ENCODE measurements at regions not wholly inside any gene's neighbourhood (a gene's known extent, or its start where the extent isn't known, plus 50 kb on each side); places are given as distances from the start of the nearest gene placed in this dataset.
"Not testable (repeated sequence)": the region's sequence is repeated elsewhere in the genome, so short reads cannot be mapped to it uniquely, and the experiment has no call there.

- no peak for DNase-seq (ENCODE audit: low read depth in 2 of 2)
Observed at GRCh38 chr15:62502451-62502850, 337.4 kb upstream of the C2CD4B start.

- no peak for DNase-seq (ENCODE audit: low read depth in 2 of 2)
Observed at GRCh38 chr15:62503451-62503850, 338.4 kb upstream of the C2CD4B start.

DNA sequence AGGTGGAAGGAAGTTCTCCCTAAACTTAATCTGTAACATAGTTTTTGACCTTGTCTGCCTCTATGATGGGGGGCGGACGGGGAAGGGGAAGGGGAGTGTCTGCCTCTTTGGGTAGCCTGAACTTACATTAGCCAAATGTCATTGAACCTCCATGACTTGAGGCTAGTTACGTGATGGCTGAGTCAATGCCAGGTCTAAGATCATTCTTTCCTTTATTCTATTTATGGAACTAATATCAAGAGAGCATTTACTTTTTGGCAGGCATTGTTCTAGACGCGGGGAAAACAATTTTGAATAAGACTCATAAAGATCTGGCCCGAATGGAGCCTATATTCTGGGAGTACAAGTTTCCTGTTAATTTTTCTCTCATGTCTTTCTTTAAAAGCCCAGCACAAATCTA is 340.7 kb upstream of the C2CD4B start:
- DNase-seq (ENCODE audit: low read depth in 2 of 2): no peak

GRCh38 chr15:62506217-62506805 is 341.2 kb upstream of the C2CD4B start:
- no peak for DNase-seq (ENCODE audit: low read depth in 2 of 2)

DNA sequence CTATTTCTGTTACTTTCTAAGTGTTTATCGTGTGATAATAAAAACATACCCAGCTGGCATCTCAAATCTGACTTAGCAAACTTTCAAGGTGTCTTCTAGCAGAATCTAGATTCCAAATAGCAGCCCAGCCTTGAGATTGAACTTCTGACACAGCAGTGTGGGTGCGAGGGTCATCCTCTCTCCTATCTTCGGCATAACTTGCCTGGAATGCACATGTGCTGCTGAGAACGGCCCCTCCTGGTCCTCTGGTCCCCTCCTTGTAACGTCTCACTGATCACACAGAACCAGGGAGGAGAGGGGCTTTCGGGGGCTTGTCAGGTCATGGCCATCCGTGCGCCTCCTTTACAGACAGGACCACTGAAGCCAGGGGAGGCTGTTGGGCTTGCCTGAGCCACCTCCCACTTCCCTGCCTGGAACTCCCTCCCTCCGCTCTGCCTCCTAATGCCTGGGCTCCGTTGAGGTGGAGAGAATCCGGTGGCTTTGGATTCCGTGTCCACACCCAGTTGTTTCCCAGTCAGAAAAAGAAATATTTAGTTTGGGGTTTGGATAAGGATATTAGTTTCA is 344.4 kb upstream of the C2CD4B start:
- DNase-seq (ENCODE audit: low read depth in 2 of 2): no peak

DNA sequence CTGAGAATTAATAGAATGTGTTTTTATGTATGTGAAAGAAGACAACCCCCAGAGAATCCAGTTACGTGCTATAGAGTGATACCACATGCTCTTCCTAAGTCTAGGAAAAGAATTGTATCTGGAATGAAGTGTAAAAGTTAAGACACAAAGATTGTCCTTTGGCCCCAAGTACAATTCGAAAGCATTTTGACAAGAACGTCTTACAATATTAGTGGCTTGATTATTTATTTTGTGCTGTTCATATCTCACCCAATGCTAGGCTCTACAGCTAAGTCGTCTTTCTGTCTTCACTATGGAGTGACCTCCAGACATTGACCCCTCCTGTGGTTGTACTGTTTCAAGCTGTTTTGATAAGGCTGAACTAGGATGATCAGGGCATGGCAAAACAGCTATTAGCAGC is 345.7 kb upstream of the C2CD4B start:
- DNase-seq (ENCODE audit: low read depth in 2 of 2): no peak

GRCh38 chr15:62512904-62513303 is 347.8 kb upstream of the C2CD4B start:
- no peak for DNase-seq (ENCODE audit: low read depth in 2 of 2)

DNA sequence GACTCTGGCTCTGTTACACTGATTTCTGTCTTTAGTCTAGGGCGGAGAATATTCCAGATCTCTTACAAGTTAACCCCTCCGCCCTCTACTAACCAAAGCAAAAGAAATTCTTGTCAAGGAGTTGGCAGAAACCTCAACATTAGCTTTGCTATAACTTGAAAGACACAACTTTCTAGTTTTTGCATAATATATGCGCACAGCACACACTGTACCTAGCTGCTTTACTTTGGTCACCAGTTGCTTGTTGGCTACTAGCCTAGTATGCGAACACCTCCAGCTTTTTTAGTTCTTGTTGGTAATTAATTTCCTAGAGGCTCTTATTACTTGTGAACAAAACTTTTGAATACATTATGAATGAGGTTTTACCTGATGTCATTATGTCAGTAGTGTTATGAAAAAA is 348.8 kb upstream of the C2CD4B start:
- DNase-seq (ENCODE audit: low read depth in 2 of 2): no peak

DNA sequence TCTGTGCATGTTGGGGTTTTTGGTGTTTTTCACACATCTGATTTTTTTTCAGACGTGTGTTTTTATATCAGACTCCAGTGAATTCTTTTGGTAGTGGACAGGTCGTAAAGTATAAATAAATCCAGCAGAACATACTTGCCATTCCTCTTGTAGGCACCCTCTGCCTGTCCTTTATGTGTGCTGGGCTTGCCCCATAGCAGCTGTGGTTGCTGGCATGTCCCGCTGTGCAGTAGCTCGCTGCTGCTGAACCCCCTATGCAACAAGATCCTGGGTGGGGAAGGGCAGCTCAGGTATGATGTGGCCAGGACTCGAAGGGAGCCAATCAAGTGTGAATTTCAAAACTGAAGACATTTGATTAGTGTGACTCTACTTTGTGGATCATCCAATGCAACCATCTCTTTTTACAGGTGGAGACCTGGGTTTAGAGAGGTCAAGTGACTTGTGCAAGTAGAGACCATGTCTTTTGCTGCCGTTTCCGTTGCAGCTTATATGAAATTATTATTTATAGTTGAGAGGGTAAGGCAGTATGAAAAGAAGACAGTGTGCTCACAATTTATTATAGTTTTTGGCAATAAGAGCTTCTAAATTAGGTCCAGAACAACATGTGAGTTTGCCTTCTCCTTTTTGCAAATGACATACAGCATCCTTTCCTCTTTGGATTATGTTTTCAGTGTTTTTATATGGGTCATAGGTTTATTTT is 350.8 kb upstream of the C2CD4B start:
- no peak for DNase-seq (ENCODE audit: low read depth in 2 of 2)

DNA sequence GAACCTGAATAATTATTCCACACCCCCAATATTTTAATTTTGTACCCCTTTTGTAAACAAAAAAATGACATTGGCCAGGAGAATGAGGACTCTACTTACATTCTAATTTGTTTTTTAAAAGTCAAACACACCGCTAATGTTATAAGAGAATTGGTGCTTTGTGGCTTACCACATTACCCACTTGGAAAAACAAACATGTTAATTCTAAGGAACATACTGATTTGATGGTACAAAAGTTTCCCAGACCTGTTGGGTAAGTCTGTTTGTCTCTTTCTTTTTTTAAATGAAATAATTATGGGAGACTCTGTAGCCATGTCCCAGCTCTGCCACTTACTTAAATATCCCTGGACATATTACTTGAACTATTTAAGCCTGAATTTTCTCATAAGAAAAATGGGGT is 352.5 kb upstream of the C2CD4B start:
- no peak for DNase-seq (ENCODE audit: low read depth in 2 of 2)

DNA sequence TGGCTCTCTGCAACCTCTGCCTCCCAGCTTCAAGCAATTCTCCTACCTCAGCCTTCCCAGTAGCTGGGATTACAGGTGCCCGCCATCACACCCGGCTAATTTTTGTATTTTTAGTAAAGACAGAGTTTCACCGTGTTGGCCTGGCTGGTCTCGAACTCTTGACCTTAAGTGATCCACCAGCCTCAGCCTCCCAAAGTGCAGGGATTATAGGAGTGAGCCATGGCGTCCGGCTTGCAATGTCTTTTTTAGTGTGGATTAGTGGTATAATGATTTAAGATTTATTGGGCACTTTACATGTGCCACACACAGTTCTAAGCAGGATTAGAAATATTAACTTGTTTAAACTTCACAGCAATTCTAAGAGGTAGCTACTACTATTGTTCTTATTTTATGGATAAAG is 353.6 kb upstream of the C2CD4B start:
- not testable (repeated sequence) for DNase-seq (ENCODE audit: low read depth in 2 of 2)

GRCh38 chr15:62519900-62520299 is 354.8 kb upstream of the C2CD4B start:
- DNase-seq (ENCODE audit: low read depth in 2 of 2): no peak

DNA sequence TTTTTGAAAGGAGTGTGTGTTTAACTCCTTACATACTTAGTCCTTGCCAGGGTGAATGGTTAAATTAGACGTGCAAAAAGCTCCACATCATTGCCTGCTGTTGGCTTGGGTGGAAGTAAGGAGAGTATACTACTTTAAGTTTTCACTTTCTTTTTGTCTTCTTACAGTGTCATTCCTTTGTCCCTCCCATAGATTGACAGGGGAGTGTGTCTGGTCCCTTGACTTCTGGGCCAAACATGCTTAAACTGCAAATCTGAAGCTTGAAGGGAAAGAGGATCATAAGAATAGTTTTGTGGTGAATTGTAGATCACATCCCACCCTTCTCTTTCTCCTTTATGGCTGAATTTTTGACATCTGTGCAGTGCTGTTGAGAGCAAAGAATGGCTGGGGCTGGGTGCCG is 355.8 kb upstream of the C2CD4B start:
- DNase-seq (ENCODE audit: low read depth in 2 of 2): no peak

DNA sequence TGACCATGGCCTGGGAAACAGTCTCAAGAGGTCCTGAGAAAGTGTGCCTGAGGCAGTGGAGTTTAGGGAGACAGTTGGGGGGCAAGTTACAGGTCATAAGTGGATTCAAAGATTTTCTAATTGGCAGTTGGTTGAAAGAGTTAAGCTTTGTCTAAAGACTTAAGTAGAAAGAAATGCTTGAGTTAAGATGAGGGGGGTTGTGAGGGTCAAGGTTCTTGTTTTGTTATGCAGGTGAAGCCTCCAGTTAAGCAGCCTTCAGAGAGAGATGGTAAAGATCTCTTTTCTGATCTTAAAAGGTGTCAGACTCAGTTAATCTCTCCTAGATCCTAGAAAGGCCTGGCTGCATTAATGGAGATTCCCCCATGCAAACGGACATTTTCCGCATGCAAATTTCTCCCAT is 356.3 kb upstream of the C2CD4B start:
- no peak for DNase-seq (ENCODE audit: low read depth in 2 of 2)

GRCh38 chr15:62524848-62525247 is 359.8 kb upstream of the C2CD4B start:
- no peak for DNase-seq (ENCODE audit: low read depth in 2 of 2)

DNA sequence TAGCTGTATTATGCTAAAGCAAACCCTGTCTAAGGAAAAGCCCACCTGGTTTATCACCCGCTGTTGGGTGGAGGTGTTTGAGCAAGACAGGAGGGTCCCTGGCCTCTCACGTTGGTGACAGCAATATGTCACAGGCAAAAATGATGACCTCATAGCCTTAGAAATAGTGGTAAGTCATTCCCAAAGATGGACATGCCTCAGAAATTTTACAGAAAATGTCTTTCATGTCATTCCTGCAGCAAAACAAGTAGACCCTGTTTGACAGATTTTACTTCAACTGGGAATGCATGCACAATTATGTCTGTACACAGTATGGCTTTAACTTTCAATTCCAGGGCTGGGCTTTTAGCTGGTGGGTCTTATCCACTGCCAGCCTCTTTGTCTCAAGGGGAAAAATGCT is 362.3 kb upstream of the C2CD4B start:
- DNase-seq (ENCODE audit: low read depth in 2 of 2): no peak

- no peak for DNase-seq (ENCODE audit: low read depth in 2 of 2)
Observed at GRCh38 chr15:62528505-62528904, 363.4 kb upstream of the C2CD4B start.

- no peak for DNase-seq (ENCODE audit: low read depth in 2 of 2)
Observed at GRCh38 chr15:62532367-62532766, 367.3 kb upstream of the C2CD4B start.

DNA sequence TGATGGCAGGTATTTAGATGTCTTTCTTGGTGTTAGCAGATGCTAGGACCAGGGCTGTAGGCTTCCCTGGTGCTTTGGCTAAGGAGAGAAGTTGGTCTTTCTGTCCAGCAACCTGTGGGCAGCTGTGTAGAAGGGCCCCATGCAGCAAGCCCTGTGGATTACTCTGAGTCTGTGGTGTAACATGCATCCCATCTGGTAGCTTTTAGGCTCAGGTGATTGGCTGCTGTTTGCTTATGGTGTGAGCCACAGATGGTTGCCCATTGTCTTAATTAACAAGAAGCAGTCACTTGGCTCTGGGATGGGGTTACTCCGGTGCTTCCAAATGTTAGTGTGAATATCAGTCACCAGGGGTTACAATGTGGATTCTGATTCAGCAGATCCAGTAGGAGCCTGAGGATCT is 368.6 kb upstream of the C2CD4B start:
- no peak for DNase-seq (ENCODE audit: low read depth in 2 of 2)

DNA sequence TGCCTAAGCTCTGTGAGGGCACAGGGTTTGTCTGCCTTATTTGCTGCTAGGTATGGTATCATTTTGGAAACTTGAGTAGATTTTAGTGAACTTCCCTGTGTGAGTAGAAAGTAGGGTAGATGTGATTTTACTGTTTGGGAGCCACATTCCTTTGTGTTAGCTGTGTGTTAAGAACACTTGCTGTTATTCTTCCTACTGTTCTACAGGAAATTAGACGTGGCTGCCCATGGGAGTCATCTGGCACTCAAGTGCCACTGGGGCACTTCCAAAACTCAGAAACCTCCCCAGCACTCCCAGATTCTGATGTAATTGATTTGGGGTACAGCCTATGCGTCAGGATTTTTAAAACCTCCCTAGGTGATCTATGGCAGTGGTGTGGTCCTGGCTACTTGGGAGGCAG is 369.9 kb upstream of the C2CD4B start:
- DNase-seq (ENCODE audit: low read depth in 2 of 2): no peak

- DNase-seq (ENCODE audit: low read depth in 2 of 2): no peak
Observed at GRCh38 chr15:62539236-62539635, 374.2 kb upstream of the C2CD4B start.

DNA sequence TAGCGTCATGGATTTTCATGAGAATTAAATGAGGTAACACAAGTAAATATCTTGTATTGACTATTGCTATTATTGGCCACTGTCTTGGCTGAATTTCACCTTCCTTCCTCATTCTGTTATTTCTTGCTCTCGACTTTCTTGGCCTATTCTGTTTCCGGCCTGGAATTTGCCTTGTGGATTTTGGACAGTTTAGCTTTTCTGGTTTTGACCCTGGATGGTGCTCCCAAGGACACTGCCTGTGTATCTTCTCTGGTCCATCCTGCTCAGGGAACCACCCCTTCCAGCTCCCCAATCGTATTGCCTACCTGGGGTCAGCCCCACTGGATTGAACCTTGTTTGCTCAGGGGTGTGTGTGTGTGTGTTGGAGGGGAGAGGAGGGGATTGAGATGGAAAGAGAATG is 376.2 kb upstream of the C2CD4B start:
- DNase-seq (ENCODE audit: low read depth in 2 of 2): no peak

- no peak for DNase-seq (ENCODE audit: low read depth in 2 of 2)
Observed at GRCh38 chr15:62541846-62542245, 376.8 kb upstream of the C2CD4B start.

DNA sequence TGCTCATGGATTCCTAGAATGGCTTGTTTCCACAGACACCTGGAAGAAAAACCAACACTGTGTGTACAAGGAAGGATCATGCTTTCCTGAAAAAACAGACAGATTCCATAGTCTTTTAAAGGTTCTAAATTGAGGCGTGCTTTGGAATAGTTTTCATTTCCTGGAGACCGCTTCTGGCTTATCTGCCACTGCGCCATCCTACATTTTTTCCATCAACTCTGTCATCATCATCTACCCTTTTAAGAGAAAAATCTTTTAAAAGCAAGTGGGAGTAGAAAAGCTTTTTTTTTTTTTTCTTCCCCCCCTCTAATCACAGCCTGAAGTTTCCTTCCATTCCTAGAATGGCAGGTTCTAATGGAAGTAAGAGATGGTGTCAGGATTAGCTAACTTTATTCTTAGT is 379.4 kb upstream of the C2CD4B start:
- no peak for DNase-seq (ENCODE audit: low read depth in 2 of 2)
